ENCODE measurements at regions not wholly inside any gene's neighbourhood (a gene's known extent, or its start where the extent isn't known, plus 50 kb on each side); places are given as distances from the start of the nearest gene placed in this dataset.

- DNase-seq = no peak
These were observed 654.5 kb downstream of the TOX3 start for GRCh38 chr16:51892293-51893007.

GRCh38 chr16:51888534-51888933 is 658.4 kb downstream of the TOX3 start:
- DNase-seq = no peak

GRCh38 chr16:51888016-51888415 is 658.9 kb downstream of the TOX3 start:
- DNase-seq = no peak

- DNase-seq = no peak
These were observed 660.5 kb downstream of the TOX3 start for GRCh38 chr16:51886456-51886855.

- DNase-seq = no peak
These were observed 662.2 kb downstream of the TOX3 start for GRCh38 chr16:51884773-51885172.

GRCh38 chr16:51881731-51882130 is 665.2 kb downstream of the TOX3 start:
- no peak for DNase-seq

- no peak for DNase-seq
These were observed 666.2 kb downstream of the TOX3 start for GRCh38 chr16:51880776-51881175.

- DNase-seq = no peak
These were observed 669.3 kb downstream of the TOX3 start for GRCh38 chr16:51877686-51878085.

GRCh38 chr16:51876934-51877333 is 670.0 kb downstream of the TOX3 start:
- DNase-seq = no peak

- DNase-seq = no peak
These were observed 670.4 kb downstream of the TOX3 start for GRCh38 chr16:51876601-51876875.

GRCh38 chr16:51875834-51876600 is 670.9 kb downstream of the TOX3 start:
- no peak for DNase-seq

GRCh38 chr16:51872524-51872923 is 674.4 kb downstream of the TOX3 start:
- no peak for DNase-seq

- no peak for DNase-seq
These were observed 676.6 kb downstream of the TOX3 start for GRCh38 chr16:51870296-51870854.

- DNase-seq = no peak
These were observed 677.8 kb downstream of the TOX3 start for GRCh38 chr16:51869176-51869575.

- DNase-seq = no peak
These were observed 678.3 kb downstream of the TOX3 start for GRCh38 chr16:51868631-51869030.

- DNase-seq = no peak
These were observed 679.4 kb downstream of the TOX3 start for GRCh38 chr16:51867386-51868065.

GRCh38 chr16:51864575-51864974 is 682.4 kb downstream of the TOX3 start:
- no peak for DNase-seq

GRCh38 chr16:51854401-51854951 is 692.5 kb downstream of the TOX3 start:
- DNase-seq = no peak

- no peak for DNase-seq
These were observed 693.4 kb downstream of the TOX3 start for GRCh38 chr16:51853586-51853985.

GRCh38 chr16:51852892-51853291 is 694.1 kb downstream of the TOX3 start:
- DNase-seq = no peak

GRCh38 chr16:51851111-51851510 is 695.8 kb downstream of the TOX3 start:
- no peak for DNase-seq

GRCh38 chr16:51849715-51850114 is 697.2 kb downstream of the TOX3 start:
- no peak for DNase-seq

- DNase-seq = no peak
These were observed 694.7 kb upstream of the SALL1 start for GRCh38 chr16:51845586-51846305.
